Loucy (cell line): ENCODE measurements at regions not wholly inside any gene's neighbourhood (a gene's known extent, or its start where the extent isn't known, plus 50 kb on each side); places are given as distances from the start of the nearest gene placed in this dataset.

ENCODE experiments used
- H2AFZ ChIP-seq: fragments of 200-600 bp; sonication (generic); 2 replicates; pipeline ENCODE4 v1.6.0; 2016; ENCODE audit warnings: antibody characterized with exemption, mild to moderate bottlenecking, low read length, moderate library complexity
- H3F3A ChIP-seq: fragments of 200-600 bp; 2 replicates; pipeline ENCODE4 v1.6.0; 2016; ENCODE audit warnings: antibody characterized with exemption, low read depth, mild to moderate bottlenecking
- H3K27me3 ChIP-seq: fragments of 200-600 bp; sonication (generic); 2 replicates; pipeline ENCODE4 v1.6.1; 2014; ENCODE audit warnings: low read length, mild to moderate bottlenecking; ENCODE audit not compliant: insufficient read depth, poor library complexity, severe bottlenecking
- H3K36me3 ChIP-seq: fragments of 200-600 bp; sonication (generic); 2 replicates; pipeline ENCODE4 v1.6.1; 2016; ENCODE audit warnings: low read length; ENCODE audit not compliant: insufficient read depth
- H3K4me1 ChIP-seq: fragments of 200-600 bp; sonication (generic); 2 replicates; pipeline ENCODE4 v1.5.1; 2014; ENCODE audit warnings: low read length, mild to moderate bottlenecking; ENCODE audit not compliant: insufficient read depth, poor library complexity, severe bottlenecking
- H3K4me2 ChIP-seq: fragments of 200-600 bp; sonication (generic); 2 replicates; pipeline ENCODE4 v1.6.0; 2014; ENCODE audit warnings: antibody characterized with exemption, low read length, low read depth, mild to moderate bottlenecking; ENCODE audit not compliant: poor library complexity, severe bottlenecking
- H3K4me3 ChIP-seq: fragments of 200-600 bp; sonication (generic); 2 replicates; pipeline ENCODE4 v1.5.1; 2014; ENCODE audit warnings: low read length, mild to moderate bottlenecking, mixed read lengths; ENCODE audit not compliant: poor library complexity, severe bottlenecking
- H3K79me2 ChIP-seq: fragments of 200-600 bp; sonication (generic); 2 replicates; pipeline ENCODE4 v1.6.1; 2014; ENCODE audit warnings: low read length; ENCODE audit not compliant: insufficient read depth
- H3K9ac ChIP-seq: fragments of 200-600 bp; sonication (generic); 2 replicates; pipeline ENCODE4 v1.6.0; 2014; ENCODE audit warnings: mild to moderate bottlenecking, low read depth, low read length, moderate library complexity; ENCODE audit not compliant: poor library complexity, severe bottlenecking
- H3K9me2 ChIP-seq: fragments of 200-600 bp; sonication (generic); replicated peaks from 2 replicates; pipeline ENCODE4 v1.6.1; 2016; ENCODE audit warnings: low read depth, low read length, mixed read lengths
- H3K9me3 ChIP-seq: fragments of 200-600 bp; sonication (generic); 2 replicates; pipeline ENCODE4 v1.6.1; 2014; ENCODE audit warnings: mild to moderate bottlenecking, antibody characterized with exemption, low read length, low read depth; ENCODE audit not compliant: insufficient read depth
- H4K20me1 ChIP-seq: fragments of 200-600 bp; sonication (generic); 2 replicates; pipeline ENCODE4 v1.6.0; 2014; ENCODE audit warnings: antibody characterized with exemption, low read length, mild to moderate bottlenecking; ENCODE audit not compliant: insufficient read depth, poor library complexity, severe bottlenecking
- EZH2phosphoT487 ChIP-seq: fragments of 200-600 bp; IDR thresholded peaks from 2 replicates; pipeline ENCODE4 v1.6.1; 2018; ENCODE audit warnings: antibody characterized with exemption, mild to moderate bottlenecking, moderate library complexity, borderline replicate concordance
- TF ChIP-seq, protein P1 (sequence below): fragments of 200-600 bp; sonication (generic); conservative IDR thresholded peaks from 2 replicates; pipeline ENCODE4 v1.5.1; 2014; ENCODE audit warnings: mild to moderate bottlenecking, antibody characterized with exemption, low read length

DNA sequence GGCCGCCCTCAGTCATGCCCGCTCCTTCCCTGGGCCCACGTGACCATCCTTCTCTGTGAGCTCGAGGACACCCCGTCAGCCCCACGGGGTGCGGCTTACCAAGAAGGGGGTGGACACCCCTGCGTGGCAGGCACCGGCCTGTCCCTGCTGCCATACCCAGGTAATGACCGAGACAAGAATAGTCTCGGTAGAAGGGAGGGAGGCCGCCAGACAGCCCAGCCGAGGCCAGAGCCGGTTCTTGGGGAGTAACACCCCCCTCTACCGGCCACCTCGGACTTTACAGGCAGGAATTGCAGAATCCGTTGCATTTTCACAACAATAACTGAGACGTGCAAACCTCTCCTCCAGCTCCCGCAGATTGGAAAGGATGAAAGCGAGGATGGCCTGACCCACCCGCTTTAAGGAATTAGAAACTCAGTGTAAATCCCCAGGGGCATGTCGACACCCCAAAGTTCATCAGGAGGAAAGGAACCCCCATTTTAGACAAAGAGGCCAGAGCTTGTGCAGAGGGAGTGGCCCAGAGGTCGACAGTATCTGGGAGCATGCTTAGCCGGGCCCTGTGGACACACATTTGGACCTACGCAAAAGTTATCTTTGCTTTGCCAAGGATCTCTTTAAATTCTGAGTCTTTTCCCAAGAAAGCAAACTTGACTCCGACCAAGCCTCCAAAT is 60.1 kb upstream of the GLI2 start:
- H3K9me3 ChIP-seq, result no peaks in the 10 kb centered on the region
- no peak overlapping the region for H3K9ac ChIP-seq
- H3K36me3 ChIP-seq, result no peaks in the 10 kb centered on the region
- no peaks in the 10 kb centered on the region for H3F3A ChIP-seq
- H2AFZ ChIP-seq, result no peak overlapping the region
- H3K27me3 ChIP-seq, result no peaks in the 10 kb centered on the region
- H4K20me1 ChIP-seq, result no peaks in the 10 kb centered on the region
- no peaks in the 10 kb centered on the region for H3K4me1 ChIP-seq
- H3K4me3 ChIP-seq, result no peak overlapping the region
- H3K79me2 ChIP-seq, result no peaks in the 10 kb centered on the region
- H3K4me2 ChIP-seq, result no peak overlapping the region
- TF ChIP-seq, protein P1, sequence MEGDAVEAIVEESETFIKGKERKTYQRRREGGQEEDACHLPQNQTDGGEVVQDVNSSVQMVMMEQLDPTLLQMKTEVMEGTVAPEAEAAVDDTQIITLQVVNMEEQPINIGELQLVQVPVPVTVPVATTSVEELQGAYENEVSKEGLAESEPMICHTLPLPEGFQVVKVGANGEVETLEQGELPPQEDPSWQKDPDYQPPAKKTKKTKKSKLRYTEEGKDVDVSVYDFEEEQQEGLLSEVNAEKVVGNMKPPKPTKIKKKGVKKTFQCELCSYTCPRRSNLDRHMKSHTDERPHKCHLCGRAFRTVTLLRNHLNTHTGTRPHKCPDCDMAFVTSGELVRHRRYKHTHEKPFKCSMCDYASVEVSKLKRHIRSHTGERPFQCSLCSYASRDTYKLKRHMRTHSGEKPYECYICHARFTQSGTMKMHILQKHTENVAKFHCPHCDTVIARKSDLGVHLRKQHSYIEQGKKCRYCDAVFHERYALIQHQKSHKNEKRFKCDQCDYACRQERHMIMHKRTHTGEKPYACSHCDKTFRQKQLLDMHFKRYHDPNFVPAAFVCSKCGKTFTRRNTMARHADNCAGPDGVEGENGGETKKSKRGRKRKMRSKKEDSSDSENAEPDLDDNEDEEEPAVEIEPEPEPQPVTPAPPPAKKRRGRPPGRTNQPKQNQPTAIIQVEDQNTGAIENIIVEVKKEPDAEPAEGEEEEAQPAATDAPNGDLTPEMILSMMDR, result peak; percentile 58
- TF ChIP-seq EZH2phosphoT487, result no peak
- H3K9me2 ChIP-seq, result no peaks in the 10 kb centered on the region

DNA sequence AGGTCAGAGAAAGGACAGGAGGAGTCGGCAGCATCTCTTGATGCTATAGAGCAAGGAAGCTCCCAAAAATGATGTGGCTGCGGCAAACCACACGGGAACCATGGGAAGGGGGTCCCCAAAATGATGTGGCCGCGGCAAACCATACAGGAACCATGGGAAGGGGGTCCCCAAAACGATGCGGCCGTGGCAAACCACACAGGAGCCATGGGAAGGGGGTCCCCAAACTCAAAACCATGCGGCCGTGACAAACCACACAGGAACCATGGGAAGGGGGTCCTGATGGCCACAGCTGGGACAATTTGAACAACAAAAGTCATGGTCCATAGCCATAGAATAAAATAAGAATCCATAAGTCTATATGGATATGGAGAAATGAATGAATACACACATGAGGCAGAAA is 58.4 kb upstream of the GLI2 start:
- H3K4me2 ChIP-seq, result no peak overlapping the region
- H3K9me3 ChIP-seq, result no peaks in the 10 kb centered on the region
- no peaks in the 10 kb centered on the region for H3K36me3 ChIP-seq
- no peak overlapping the region for H2AFZ ChIP-seq
- H3K4me3 ChIP-seq, result no peak overlapping the region
- H3K9ac ChIP-seq, result no peak overlapping the region
- H3F3A ChIP-seq, result no peaks in the 10 kb centered on the region
- H4K20me1 ChIP-seq, result no peaks in the 10 kb centered on the region
- H3K9me2 ChIP-seq, result no peaks in the 10 kb centered on the region
- no peak for TF ChIP-seq EZH2phosphoT487
- TF ChIP-seq, protein P1, result no peak
- no peaks in the 10 kb centered on the region for H3K79me2 ChIP-seq
- H3K27me3 ChIP-seq, result no peaks in the 10 kb centered on the region
- H3K4me1 ChIP-seq, result no peaks in the 10 kb centered on the region

DNA sequence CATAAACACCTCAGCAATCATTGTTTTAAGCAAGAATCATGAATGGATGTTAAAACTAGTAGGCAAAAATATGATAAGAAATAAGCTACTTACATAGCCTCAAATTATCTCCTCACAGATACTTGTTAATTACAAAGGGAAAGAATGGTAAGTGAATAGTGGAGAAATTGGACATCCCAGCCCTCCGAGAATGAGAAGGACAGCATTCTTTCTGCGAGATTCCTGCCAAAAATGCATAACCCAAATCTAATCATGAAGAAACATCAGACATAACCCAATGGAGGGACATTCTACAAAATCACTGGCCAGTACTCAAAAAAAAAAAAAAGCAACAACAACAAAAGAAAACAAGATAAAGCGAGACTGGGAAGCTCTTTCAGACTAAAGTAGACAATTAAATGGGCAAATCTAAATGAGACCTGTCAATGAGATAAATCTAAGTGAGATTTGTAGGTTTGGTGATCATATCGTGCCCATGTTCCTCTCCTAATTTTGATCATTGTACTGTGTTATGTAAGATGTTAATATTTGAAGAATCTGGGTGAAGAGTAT is 57.9 kb upstream of the GLI2 start:
- H2AFZ ChIP-seq, result no peak overlapping the region
- H3K9ac ChIP-seq, result no peak overlapping the region
- H3K27me3 ChIP-seq, result no peaks in the 10 kb centered on the region
- no peak overlapping the region for H3K4me2 ChIP-seq
- no peaks in the 10 kb centered on the region for H3K9me3 ChIP-seq
- no peaks in the 10 kb centered on the region for H3K79me2 ChIP-seq
- H3K4me1 ChIP-seq, result no peaks in the 10 kb centered on the region
- H3K36me3 ChIP-seq, result no peaks in the 10 kb centered on the region
- H3K4me3 ChIP-seq, result no peak overlapping the region
- no peak for TF ChIP-seq EZH2phosphoT487
- TF ChIP-seq, protein P1, result no peak
- no peaks in the 10 kb centered on the region for H4K20me1 ChIP-seq
- H3F3A ChIP-seq, result no peaks in the 10 kb centered on the region
- H3K9me2 ChIP-seq, result no peaks in the 10 kb centered on the region
